ENCODE measurements at regions not wholly inside any gene's neighbourhood (a gene's known extent, or its start where the extent isn't known, plus 50 kb on each side); places are given as distances from the start of the nearest gene placed in this dataset.

DNA sequence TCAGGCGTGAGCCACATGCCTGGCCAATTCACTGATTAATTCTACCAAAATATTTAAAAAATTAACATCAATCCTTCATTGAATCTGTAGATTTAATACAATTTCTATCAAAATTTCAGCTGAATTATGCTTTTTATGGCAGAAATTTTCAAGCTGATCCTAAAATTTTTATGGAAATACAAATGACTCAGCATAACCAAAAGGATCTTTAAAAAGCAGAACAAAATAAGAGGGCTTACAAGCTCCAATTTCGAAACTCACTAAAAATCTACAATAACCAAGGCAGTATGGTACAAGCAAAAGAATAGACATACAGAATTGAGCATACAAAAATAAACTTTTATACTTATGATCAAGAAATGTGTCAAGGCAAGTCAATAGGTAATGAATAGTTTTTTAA is 180.4 kb upstream of the CTNNB1 start:
- no peak overlapping the region for H3K4me3 ChIP-seq (ENCODE audit: insufficient read depth, low read depth, low read length)
- FAIRE-seq = no peak
- no peak overlapping the region for H3K9ac ChIP-seq (ENCODE audit: low read length)
- no peaks in the 10 kb centered on the region for H3K9me3 Mint-ChIP-seq (ENCODE audit: unreplicated experiment)
- DNase-seq (ENCODE audit: low read depth) = no peak
- H3K36me3 ChIP-seq (ENCODE audit: insufficient read depth, low read length) = no peaks in the 10 kb centered on the region
- no peak overlapping the region for H3K27ac ChIP-seq (ENCODE audit: low read depth, low read length)
- H3K4me2 ChIP-seq (ENCODE audit: low read length) = no peak overlapping the region
- H3K9me3 ChIP-seq (ENCODE audit: insufficient read depth, low read depth, low read length) = no peaks in the 10 kb centered on the region
- no peaks in the 10 kb centered on the region for H3K4me1 ChIP-seq (ENCODE audit: insufficient read depth, low read length)
- H3K27me3 Mint-ChIP-seq (ENCODE audit: low read depth, unreplicated experiment) = no peaks in the 10 kb centered on the region
- H3K27ac Mint-ChIP-seq (ENCODE audit: unreplicated experiment) = no peak overlapping the region
- H3K4me1 Mint-ChIP-seq (ENCODE audit: low read depth, unreplicated experiment) = no peaks in the 10 kb centered on the region
- no peaks in the 10 kb centered on the region for H3K27me3 ChIP-seq (ENCODE audit: insufficient read depth, low read length)
- no peaks in the 10 kb centered on the region for H3K79me2 ChIP-seq (ENCODE audit: insufficient read depth, low read length)
- no peaks in the 10 kb centered on the region for H4K20me1 ChIP-seq (ENCODE audit: insufficient read depth, low read length)
- TF ChIP-seq, protein P1, sequence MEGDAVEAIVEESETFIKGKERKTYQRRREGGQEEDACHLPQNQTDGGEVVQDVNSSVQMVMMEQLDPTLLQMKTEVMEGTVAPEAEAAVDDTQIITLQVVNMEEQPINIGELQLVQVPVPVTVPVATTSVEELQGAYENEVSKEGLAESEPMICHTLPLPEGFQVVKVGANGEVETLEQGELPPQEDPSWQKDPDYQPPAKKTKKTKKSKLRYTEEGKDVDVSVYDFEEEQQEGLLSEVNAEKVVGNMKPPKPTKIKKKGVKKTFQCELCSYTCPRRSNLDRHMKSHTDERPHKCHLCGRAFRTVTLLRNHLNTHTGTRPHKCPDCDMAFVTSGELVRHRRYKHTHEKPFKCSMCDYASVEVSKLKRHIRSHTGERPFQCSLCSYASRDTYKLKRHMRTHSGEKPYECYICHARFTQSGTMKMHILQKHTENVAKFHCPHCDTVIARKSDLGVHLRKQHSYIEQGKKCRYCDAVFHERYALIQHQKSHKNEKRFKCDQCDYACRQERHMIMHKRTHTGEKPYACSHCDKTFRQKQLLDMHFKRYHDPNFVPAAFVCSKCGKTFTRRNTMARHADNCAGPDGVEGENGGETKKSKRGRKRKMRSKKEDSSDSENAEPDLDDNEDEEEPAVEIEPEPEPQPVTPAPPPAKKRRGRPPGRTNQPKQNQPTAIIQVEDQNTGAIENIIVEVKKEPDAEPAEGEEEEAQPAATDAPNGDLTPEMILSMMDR (IDR thresholded peaks at IDR 0.05; ENCODE audit: insufficient read depth, low read depth, low read length) = no peak
- TF ChIP-seq EZH2 (IDR thresholded peaks at IDR 0.05; ENCODE audit: insufficient read depth, low read length) = no peak
- H2AFZ ChIP-seq (ENCODE audit: low read depth, low read length) = no peak overlapping the region
- no peaks in the 10 kb centered on the region for H3K36me3 Mint-ChIP-seq (ENCODE audit: low read depth, unreplicated experiment)
- H3K4me3 Mint-ChIP-seq (ENCODE audit: unreplicated experiment) = no peak overlapping the region

DNA sequence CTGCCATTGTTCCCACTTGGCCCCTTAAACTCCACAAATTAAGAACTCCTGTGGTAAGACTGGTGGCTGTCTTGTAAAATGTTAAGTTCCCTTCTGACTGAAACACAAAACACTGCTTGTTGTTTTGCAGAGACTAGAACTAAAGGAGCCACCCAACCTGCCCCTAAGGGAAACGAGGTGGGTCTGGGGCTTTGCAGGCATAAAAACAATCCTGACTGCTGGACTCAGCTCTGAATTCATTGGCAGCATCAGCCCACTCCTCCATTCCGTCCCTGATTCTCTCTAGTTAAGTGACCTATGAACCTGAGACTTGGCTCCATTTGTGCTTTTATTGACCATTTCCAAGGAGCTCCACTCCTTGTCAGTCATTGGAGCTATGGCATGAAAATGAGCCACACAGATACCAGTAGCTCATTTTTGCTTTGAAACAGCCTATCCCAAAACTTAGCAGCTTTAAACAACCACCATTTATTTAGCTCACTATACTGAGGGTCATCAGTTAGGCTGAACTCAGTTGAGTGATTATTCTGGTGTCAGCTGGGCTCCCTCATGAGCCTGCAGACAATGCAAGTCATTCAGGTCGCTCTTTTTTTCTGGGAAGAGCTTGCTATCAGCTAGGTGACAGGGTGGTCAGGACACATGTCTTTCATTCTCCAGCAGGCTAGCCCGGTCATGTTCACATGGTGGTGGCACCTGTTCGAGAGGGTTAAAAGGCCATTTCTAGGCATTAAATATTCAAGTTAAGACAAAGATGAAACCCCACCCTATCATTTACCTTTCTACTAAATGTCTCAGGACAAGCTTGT is 175.1 kb upstream of the CTNNB1 start:
- Histone ChIP-seq H3K9me3 (ENCODE audit: insufficient read depth, low read depth, low read length) (no peaks in the 10 kb centered on the region), H3K79me2 (ENCODE audit: insufficient read depth, low read length) (no peaks in the 10 kb centered on the region), H2AFZ (ENCODE audit: low read depth, low read length) (no peak overlapping the region), H3K27me3 (ENCODE audit: insufficient read depth, low read length) (no peaks in the 10 kb centered on the region), H3K4me2 (ENCODE audit: low read length) (no peak overlapping the region), H3K36me3 (ENCODE audit: insufficient read depth, low read length) (no peaks in the 10 kb centered on the region), H3K27ac (ENCODE audit: low read depth, low read length) (no peak overlapping the region), H4K20me1 (ENCODE audit: insufficient read depth, low read length) (no peaks in the 10 kb centered on the region), H3K9ac (ENCODE audit: low read length) (no peak overlapping the region), H3K4me1 (ENCODE audit: insufficient read depth, low read length) (peaks cover 2% of the 10 kb centered on the region), H3K4me3 (ENCODE audit: insufficient read depth, low read depth, low read length) (no peak overlapping the region)
- Mint-ChIP-seq H3K27ac (ENCODE audit: unreplicated experiment) (no peak overlapping the region), H3K27me3 (ENCODE audit: low read depth, unreplicated experiment) (no peaks in the 10 kb centered on the region), H3K4me1 (ENCODE audit: low read depth, unreplicated experiment) (peaks cover 9% of the 10 kb centered on the region), H3K36me3 (ENCODE audit: low read depth, unreplicated experiment) (no peaks in the 10 kb centered on the region), H3K4me3 (ENCODE audit: unreplicated experiment) (no peak overlapping the region), H3K9me3 (ENCODE audit: unreplicated experiment) (no peaks in the 10 kb centered on the region)
- no peak for DNase-seq (ENCODE audit: low read depth)
- TF ChIP-seq, protein P1 (IDR thresholded peaks at IDR 0.05; ENCODE audit: insufficient read depth, low read depth, low read length) = no peak
- no peak for TF ChIP-seq EZH2 (IDR thresholded peaks at IDR 0.05; ENCODE audit: insufficient read depth, low read length)
- no peak for FAIRE-seq
